ENCODE measurements at regions not wholly inside any gene's neighbourhood (a gene's known extent, or its start where the extent isn't known, plus 50 kb on each side); places are given as distances from the start of the nearest gene placed in this dataset.
"Not testable (repeated sequence)": the region's sequence is repeated elsewhere in the genome, so short reads cannot be mapped to it uniquely, and the experiment has no call there.

DNA sequence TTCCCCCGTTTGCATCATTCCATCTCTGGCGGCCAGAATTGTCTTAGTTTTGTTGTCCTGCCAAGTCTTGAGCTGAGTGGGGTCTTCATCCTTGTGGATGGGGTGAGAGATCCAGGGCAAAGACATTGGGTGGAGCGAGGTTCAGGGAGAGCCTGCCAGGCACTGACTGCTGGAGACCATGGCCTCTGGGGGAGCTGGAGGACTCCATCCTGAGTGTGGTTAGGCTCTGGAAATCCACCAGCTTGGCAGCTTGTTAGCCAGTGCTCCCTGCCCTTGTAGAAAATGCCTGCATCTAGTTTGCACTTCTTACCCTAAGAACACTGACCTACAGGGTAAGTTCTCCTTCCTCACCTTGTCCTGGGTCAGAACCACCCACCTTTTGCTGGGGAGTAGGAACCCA is 97.2 kb upstream of the ZNF536 start:
- DNase-seq: no peak

DNA sequence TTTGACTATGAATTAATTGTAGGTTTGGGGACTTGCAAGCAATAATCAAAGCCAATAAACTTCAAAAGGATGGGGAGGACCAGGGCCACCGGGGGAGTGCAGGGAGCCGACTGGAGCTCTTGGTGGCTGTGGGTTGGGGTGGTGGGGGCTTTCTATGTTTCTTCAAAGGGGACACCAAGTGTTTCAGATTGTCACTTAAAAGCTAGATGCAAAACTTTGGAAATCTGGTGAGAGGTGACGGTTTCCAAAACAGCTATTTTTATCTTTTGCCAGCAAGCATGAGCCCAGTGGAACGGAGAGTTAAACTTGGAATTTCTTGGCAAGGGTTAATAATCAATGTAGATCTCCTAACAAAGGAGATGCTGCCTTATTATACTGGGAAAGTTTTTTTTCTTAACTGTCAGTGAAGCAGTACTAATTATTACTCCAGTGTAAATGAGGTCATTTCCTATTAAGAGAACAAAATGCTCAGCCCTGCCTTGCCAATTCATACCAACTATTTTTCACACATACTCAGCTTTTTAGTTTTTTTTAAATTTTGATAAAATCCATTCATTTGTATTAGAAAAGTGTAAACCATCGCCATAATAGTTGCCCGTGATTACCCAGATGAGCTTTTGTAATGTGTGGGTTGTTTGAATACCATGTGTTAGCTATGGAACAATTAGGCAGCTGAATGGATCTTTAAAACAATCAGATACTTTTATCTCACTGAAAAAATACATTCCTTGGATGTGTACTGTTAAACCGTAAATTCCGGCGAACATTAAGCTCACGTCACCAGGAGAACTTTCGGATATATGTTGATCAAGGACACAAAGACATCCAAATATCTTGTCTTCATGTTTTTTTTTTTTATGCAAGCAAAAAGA is 95.9 kb upstream of the ZNF536 start:
- no peak for DNase-seq

DNA sequence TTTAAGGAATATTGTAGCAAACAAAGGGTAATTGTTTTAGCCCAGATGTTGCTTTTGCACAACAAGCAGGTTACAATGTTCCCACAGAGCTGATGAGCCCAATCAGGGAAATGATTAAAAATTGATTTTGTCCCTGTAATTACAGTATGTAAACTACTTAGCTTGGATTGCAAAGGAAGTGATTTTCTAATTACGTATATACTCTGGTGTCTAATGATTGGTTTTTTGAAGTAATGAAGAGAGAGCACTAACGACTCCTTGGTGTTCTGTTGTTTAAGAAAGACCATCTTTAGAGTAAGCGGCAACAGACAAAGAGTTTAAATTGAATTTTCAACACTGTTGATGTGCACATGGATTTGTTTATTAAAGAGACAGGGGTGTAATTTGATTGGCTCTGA is 95.3 kb upstream of the ZNF536 start:
- no peak for DNase-seq

- DNase-seq: no peak
These were observed 94.0 kb upstream of the ZNF536 start for GRCh38 chr19:30277941-30278881.

- DNase-seq: no peak
These were observed 93.3 kb upstream of the ZNF536 start for GRCh38 chr19:30278882-30279254.

DNA sequence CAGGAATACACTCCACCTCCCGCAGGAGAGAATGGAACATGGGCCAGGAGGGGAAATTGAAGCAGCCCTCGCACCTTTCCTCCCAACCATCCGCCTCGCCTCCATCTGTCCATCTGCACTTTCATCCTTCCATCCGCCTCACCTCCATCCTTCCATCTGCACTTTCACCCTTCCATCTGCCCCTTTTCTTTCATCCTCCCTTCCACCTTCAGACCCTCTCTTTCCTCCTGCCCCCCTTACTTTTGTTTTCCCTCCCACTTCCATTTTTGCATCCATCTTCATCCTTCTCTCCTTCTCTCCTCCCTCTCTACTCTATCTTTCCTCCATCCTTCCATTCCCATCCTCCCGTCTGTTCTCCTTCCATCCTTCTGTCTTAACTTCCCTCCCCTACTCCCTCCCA is 92.2 kb upstream of the ZNF536 start:
- DNase-seq: no peak

DNA sequence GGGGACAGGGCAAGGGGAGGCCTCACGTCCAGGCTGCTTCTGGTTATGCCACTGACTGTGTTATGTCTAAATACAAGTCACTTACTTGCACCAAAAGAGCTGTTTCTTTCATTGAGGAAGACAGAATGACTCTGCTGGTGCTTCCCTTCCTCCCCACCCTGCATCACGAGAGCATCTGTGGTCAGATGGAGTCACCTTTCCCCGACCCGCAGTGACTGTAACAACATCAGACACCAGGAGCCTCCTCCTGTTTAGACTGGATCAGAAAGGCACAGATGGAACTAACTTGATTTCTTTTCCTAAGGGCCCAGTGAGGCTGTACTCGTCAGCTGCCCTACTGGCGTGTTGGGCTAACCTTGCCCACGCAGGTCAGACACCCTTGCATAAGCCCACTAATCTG is 90.3 kb upstream of the ZNF536 start:
- DNase-seq: no peak

- DNase-seq: no peak
These were observed 88.6 kb upstream of the ZNF536 start for GRCh38 chr19:30283556-30283955.

DNA sequence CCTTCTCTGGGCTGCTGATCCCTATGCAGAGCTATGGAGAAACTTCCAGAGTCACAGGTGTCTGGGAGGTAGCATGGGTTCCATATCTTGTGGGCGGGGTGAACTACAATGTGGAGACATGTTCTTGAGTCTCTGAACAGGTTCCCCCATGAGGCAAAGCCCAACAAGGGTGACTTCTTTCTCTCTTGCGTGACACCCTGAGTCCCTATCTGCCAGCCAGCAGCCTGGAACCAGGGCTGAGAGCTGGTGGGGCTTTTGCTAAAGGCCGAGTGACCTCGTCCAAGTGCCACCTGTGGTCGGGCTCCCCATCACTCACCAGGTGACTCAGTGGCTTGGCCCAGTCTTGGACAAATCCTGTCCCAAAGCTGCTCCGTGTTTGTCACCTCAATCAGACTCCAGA is 88.0 kb upstream of the ZNF536 start:
- DNase-seq: no peak

DNA sequence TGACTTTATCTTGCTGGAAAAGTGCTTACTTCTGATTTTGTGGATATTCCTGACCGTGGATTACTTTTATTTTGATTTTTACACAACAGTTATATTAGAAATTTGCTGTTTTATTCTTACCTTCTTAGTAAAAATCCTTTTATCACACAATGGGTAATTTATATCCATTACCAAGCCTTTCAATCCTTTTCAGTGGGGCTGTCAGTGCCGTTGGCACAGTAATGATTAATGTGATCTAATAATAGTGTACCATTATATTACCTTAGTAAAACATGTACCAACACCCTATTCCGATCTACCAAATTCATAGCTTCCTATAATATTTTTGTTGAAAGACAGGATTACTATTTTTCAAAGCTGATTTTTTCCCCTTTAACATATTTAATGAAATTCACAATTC is 87.3 kb upstream of the ZNF536 start:
- no peak for DNase-seq

DNA sequence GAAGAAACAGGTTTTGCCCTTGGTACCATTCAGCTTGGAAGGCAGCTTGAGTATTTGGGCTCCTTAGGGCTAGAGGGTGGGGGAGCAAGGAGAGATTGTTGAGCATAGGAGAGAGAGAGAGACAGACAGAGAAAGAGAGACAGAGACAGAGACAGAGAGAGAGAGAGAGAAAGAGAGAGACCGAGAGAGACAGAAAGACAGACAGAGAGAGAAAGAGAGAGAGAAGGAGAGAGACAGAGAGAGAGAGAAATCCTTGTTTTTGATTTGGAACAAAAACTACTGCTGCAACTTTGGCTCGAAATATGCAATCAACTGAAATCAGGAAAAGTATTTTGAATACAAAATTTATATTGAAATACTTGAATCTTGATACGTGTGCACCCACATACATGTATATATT is 85.8 kb upstream of the ZNF536 start:
- DNase-seq: no peak

DNA sequence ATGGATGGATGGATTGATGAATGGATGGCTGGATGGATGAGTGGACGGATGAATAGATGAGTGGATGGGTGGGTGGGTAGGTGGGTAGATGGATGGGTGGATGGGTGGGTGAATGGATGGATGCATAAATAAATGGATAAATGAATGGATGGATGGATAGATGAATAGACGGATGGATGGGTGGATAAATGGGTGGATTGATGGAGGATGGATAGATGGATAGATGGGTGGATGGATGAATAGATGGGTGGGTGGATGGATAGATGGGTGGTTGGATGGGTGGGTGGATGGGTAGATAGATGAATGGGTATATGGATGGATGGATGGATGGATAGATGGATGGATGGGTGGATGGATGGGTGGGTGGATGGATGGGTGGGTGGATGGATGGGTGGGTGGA is 84.9 kb upstream of the ZNF536 start:
- DNase-seq: no peak

GRCh38 chr19:30287973-30288372 is 84.2 kb upstream of the ZNF536 start:
- no peak for DNase-seq

- no peak for DNase-seq
These were observed 83.3 kb upstream of the ZNF536 start for GRCh38 chr19:30288911-30289310.

- no peak for DNase-seq
These were observed 82.8 kb upstream of the ZNF536 start for GRCh38 chr19:30289336-30289735.

GRCh38 chr19:30290805-30291204 is 81.4 kb upstream of the ZNF536 start:
- not testable (repeated sequence) for DNase-seq

DNA sequence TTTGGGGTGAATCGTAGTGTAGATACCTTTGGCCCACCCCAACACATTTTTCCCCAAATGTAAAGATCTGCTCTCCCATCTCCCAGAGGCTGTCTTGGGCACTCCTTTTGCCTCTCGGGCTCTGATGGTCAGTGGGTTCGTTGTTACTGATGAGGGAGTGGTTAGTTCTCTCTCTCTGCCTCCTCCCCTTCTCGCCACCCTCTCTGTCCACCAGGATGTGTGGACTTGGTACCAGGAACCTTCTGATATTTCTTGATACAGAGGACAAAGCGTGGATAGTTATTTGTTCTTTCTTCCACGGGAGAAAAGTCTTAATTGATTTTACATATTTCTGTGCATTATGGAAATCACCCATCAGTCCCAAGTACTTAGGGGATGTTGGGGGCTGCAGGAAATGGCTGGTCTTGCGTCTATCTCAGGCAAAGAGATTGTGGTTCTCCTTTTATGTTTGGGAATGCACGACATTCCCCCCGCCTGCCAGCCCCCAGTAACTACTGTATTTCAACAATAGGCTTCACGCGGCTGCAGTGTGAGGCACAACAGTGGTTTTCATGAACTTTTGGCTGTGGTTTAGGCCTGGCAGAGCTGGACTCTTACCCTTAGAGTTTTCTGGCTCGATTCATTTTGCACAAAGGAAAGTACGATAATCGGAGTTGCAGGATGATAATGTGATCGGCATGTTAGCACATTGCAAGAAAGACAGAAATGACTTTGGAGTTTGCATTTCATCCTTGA is 79.0 kb upstream of the ZNF536 start:
- DNase-seq: no peak

GRCh38 chr19:30297969-30298368 is 74.2 kb upstream of the ZNF536 start:
- DNase-seq: no peak

GRCh38 chr19:30303131-30303654 is 69.0 kb upstream of the ZNF536 start:
- no peak for DNase-seq

DNA sequence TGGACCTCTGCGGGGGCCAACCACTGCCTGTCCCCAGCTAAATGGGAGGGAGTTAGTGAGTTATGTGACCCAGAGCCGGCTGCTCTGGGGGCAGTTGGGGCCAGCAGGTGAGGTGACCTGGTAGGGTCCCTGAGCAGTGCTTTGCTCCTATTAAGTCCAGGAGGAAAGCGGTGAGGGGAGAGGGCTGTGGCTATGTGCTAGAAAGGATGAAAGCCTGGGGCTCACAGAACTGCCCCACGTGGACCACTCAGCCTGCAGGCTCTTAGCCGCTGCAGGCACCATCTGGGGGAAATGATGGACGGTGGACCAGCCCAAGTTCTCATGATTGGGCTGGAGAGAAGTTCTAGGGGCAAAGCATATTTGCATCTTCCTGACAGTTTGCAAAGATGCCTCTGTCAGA is 67.6 kb upstream of the ZNF536 start:
- DNase-seq: no peak

- DNase-seq: no peak
These were observed 66.7 kb upstream of the ZNF536 start for GRCh38 chr19:30305346-30306060.

Measured in right lung (tissue), 2 donors.